NB4 (cell line): ENCODE measurements at regions not wholly inside any gene's neighbourhood (a gene's known extent, or its start where the extent isn't known, plus 50 kb on each side); places are given as distances from the start of the nearest gene placed in this dataset.

ENCODE experiments used
- DNase-seq: peaks from one replicate; pipeline ENCODE4 v3.0.0; 2010; ENCODE audit warnings: low read depth
- H3K4me3 ChIP-seq: one replicate; pipeline ENCODE4 v1.5.1; 2011; ENCODE audit warnings: mild to moderate bottlenecking, low read depth, low read length, moderate library complexity
- MYC ChIP-seq: IDR thresholded peaks from 2 replicates; pipeline ENCODE4 v1.6.1; 2011; ENCODE audit warnings: low read depth, low read length
- POLR2A ChIP-seq: IDR thresholded peaks from 2 replicates; pipeline ENCODE4 v1.6.1; 2011; ENCODE audit warnings: mild to moderate bottlenecking; ENCODE audit not compliant: insufficient read length; ENCODE audit errors: extremely low read depth
- TF ChIP-seq, protein P1 (sequence below): IDR thresholded peaks from 2 replicates; pipeline ENCODE4 v1.6.1; 2011; ENCODE audit warnings: low read depth, low read length
- TF ChIP-seq, protein P2 (sequence below): IDR thresholded peaks from one replicate; pipeline ENCODE4 v1.5.1; 2012; ENCODE audit warnings: low read depth, low read length

GRCh38 chr7:106600569-106601373, 60.2 kb downstream of the CCDC71L start:
- DNase-seq = no peak
- TF ChIP-seq, protein P1, sequence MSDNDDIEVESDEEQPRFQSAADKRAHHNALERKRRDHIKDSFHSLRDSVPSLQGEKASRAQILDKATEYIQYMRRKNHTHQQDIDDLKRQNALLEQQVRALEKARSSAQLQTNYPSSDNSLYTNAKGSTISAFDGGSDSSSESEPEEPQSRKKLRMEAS = no peak
- TF ChIP-seq, protein P2, sequence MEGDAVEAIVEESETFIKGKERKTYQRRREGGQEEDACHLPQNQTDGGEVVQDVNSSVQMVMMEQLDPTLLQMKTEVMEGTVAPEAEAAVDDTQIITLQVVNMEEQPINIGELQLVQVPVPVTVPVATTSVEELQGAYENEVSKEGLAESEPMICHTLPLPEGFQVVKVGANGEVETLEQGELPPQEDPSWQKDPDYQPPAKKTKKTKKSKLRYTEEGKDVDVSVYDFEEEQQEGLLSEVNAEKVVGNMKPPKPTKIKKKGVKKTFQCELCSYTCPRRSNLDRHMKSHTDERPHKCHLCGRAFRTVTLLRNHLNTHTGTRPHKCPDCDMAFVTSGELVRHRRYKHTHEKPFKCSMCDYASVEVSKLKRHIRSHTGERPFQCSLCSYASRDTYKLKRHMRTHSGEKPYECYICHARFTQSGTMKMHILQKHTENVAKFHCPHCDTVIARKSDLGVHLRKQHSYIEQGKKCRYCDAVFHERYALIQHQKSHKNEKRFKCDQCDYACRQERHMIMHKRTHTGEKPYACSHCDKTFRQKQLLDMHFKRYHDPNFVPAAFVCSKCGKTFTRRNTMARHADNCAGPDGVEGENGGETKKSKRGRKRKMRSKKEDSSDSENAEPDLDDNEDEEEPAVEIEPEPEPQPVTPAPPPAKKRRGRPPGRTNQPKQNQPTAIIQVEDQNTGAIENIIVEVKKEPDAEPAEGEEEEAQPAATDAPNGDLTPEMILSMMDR = no peak
- no peak for TF ChIP-seq MYC
- TF ChIP-seq POLR2A = no peak
- H3K4me3 ChIP-seq = no peak overlapping the region

DNA sequence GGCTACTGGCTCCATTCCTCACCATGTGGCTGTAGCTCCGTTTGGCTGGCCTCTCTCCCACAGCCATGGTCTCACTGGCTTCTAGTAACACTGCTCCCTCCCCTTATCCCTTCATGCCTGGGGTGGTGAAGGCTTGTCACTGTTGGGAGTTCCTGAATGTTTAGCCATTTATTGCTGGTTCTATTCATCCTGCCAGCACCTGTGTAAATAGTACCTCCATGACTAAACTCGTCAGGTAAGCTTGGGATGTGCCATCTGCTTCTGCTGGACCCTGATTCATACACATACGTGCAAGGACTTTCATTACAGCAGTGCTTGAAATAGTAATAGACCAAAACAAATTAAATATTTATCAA, 61.6 kb downstream of the CCDC71L start:
- H3K4me3 ChIP-seq = no peak overlapping the region
- TF ChIP-seq MYC = no peak
- TF ChIP-seq, protein P2 = no peak
- no peak for TF ChIP-seq POLR2A
- TF ChIP-seq, protein P1 = no peak
- no peak for DNase-seq

DNA sequence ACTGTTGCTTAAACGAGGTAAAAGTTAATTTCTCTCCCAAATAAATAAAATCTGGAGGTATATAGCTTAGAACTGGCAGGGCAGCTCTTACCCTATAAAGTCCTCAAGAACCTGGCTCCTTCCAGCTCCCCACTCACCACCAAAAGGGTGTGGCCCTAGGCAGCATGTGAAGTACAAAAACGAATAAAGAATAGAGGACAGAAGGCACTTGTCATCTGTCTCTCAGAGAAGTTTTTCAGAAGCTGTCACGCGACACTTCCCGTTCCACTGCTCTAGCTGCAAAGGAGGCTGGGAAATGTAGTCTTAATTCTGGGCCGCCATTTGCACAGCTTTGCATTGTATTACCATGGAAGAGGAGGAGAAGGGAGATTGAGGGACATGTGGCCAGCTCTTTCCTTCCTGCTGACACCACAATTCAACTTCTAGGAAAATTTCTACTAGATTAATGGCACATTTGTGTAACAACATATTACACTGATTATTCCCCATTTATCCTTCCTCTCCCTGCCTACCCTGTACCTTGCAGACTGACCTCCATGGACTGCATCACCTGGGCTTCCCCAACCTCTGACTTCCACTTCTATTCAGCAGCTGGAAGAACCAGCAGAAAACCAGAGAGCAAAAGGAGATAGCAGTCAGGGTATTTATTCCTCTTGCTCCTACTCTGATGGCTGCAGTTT, 62.2 kb downstream of the CCDC71L start:
- H3K4me3 ChIP-seq = peak overlapping the region; percentile 26

GRCh38 chr7:106597751-106598546, 63.0 kb downstream of the CCDC71L start:
- TF ChIP-seq, protein P1 = no peak
- TF ChIP-seq, protein P2 = no peak
- TF ChIP-seq MYC = no peak
- TF ChIP-seq POLR2A = no peak

More for the DNA sequence above, 62.2 kb downstream of the CCDC71L start:
- DNase-seq = peak; percentile 87
- TF ChIP-seq, protein P1 = peak; percentile 80
- peak; percentile 74 for TF ChIP-seq MYC
- TF ChIP-seq, protein P2 = no peak

DNA sequence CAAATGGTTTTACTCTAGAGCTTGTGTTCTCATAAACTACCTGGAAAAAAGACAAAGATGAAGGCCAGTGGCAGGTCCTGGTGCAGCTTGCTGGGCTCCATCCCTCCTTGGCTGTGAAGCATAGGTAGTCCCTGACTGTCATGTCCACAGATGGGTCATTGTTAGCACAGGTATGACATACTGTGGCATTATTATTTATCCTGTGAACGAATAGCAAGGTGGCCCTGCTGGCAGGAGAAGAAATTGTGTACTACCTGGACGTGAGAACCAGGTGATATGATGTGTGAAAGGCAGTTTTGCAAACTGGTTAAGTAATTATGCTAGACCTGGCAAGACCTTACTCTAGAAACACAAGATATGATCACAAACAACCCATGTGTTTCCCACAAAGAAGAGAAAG, 63.9 kb downstream of the CCDC71L start:
- TF ChIP-seq, protein P2 = no peak
- TF ChIP-seq, protein P1 = no peak
- no peak for TF ChIP-seq MYC
- DNase-seq = no peak
- no peak overlapping the region for H3K4me3 ChIP-seq

More at GRCh38 chr7:106597751-106598546, 63.0 kb downstream of the CCDC71L start:
- no peak for DNase-seq
- H3K4me3 ChIP-seq = no peak overlapping the region
